Transverse colon (tissue), 3 donors: ENCODE measurements at regions not wholly inside any gene's neighbourhood (a gene's known extent, or its start where the extent isn't known, plus 50 kb on each side); places are given as distances from the start of the nearest gene placed in this dataset.

Experiments used
- POLR2A ChIP-seq: fragments of 450-650 bp; IDR thresholded peaks from one replicate; pipeline ENCODE4 v1.6.1; 2016; ENCODE audit warnings: antibody characterized with exemption, mild to moderate bottlenecking, moderate library complexity
- POLR2AphosphoS5 ChIP-seq, 3 donors: sonication (generic); formaldehyde crosslinking; IDR thresholded peaks; one replicate each; pipeline ENCODE4 v1.6.1; 2016; ENCODE audit warnings: antibody characterized with exemption in 3 of 3

DNA sequence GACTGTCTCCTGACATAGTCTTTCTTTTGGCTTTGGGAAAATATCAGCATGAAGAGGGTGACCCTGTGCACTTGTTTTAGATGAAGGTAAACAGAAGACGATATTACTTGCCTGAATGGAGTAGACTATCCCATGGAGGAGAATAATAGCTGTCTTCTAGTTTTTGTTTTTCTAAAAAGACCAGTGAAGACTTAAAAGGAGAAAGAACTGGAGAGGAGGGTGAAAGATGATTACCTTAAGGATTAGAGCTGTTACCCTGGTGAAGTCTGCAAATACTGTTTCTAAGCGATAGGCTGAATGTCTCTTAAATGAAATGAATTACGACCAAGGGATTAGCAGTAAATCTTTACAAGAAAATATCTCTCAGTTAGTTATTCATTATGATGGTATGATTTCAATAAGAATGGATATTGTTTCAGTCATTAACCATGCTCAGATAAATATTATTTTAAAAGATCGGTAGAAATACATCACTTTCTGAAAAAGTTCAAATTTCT is 255.6 kb upstream of the FERD3L start:
- TF ChIP-seq POLR2A (no peak), POLR2AphosphoS5 (IDR thresholded peaks at IDR 0.05) (no peak)
